SK-N-SH treated with all-trans-retinoic acid at 6 μM for 48 hours (cell line): ENCODE measurements at regions not wholly inside any gene's neighbourhood (a gene's known extent, or its start where the extent isn't known, plus 50 kb on each side); places are given as distances from the start of the nearest gene placed in this dataset.

Experiments
- ATAC-seq: fragments of 200-7000 bp; cut with Tn5 transposase; 3 replicates; pipeline ENCODE4 v1.9.1; 2020; ENCODE audit warnings: mild to moderate bottlenecking, moderate library complexity
- ARNTL ChIP-seq: fragments of 450-650 bp; formaldehyde crosslinking; IDR thresholded peaks from 2 replicates; pipeline ENCODE4 v1.5.0; 2020; ENCODE audit warnings: low read depth, mild to moderate bottlenecking, moderate library complexity, borderline replicate concordance
- BACH2 ChIP-seq: fragments of 250-450 bp; sonication (Bioruptor Pico); IDR thresholded peaks from 2 replicates; pipeline ENCODE4 v1.9.0; 2021; ENCODE audit warnings: mild to moderate bottlenecking, borderline replicate concordance
- CSDC2 ChIP-seq: fragments of 250-450 bp; sonication (Bioruptor Pico); IDR thresholded peaks from 2 replicates; pipeline ENCODE4 v1.5.0; 2020; ENCODE audit warnings: mild to moderate bottlenecking, moderate library complexity
- ESRRG ChIP-seq: fragments of 250-450 bp; sonication (Bioruptor Pico); IDR thresholded peaks from 2 replicates; pipeline ENCODE4 v1.6.1; 2021; ENCODE audit warnings: mild to moderate bottlenecking
- GLIS3 ChIP-seq: fragments of 250-450 bp; sonication (Bioruptor Pico); IDR thresholded peaks from 2 replicates; pipeline ENCODE4 v1.5.0; 2020; ENCODE audit warnings: mild to moderate bottlenecking, moderate library complexity
- ISL1 ChIP-seq: fragments of 250-450 bp; sonication (Bioruptor Pico); IDR thresholded peaks from 2 replicates; pipeline ENCODE4 v2.1.2; 2022; ENCODE audit warnings: mild to moderate bottlenecking, moderate library complexity
- OSR1 ChIP-seq: fragments of 250-450 bp; sonication (Bioruptor Pico); IDR thresholded peaks from 2 replicates; pipeline ENCODE4 v1.8.0; 2022; ENCODE audit warnings: moderate library complexity, mild to moderate bottlenecking, inconsistent platforms
- PPARA ChIP-seq: fragments of 250-450 bp; sonication (Bioruptor Pico); IDR thresholded peaks from 2 replicates; pipeline ENCODE4 v1.5.0; 2020; ENCODE audit warnings: mild to moderate bottlenecking, borderline replicate concordance
- RARB ChIP-seq: fragments of 250-450 bp; sonication (Bioruptor Pico); IDR thresholded peaks from 2 replicates; pipeline ENCODE4 v1.8.0; 2021; ENCODE audit warnings: mild to moderate bottlenecking, moderate library complexity
- SNAI2 ChIP-seq: fragments of 250-450 bp; sonication (Bioruptor Pico); IDR thresholded peaks from 2 replicates; pipeline ENCODE4 v1.5.0; 2020; ENCODE audit warnings: mild to moderate bottlenecking, moderate library complexity
- TCF4 ChIP-seq: fragments of 250-450 bp; sonication (Bioruptor Pico); IDR thresholded peaks from 2 replicates; pipeline ENCODE4 v1.8.0; 2021; ENCODE audit warnings: mild to moderate bottlenecking, moderate library complexity, borderline replicate concordance
- TOX ChIP-seq: fragments of 250-450 bp; sonication (Bioruptor Pico); IDR thresholded peaks from 2 replicates; pipeline ENCODE4 v1.8.0; 2021; ENCODE audit warnings: mild to moderate bottlenecking, moderate library complexity, borderline replicate concordance
- ZC3H10 ChIP-seq: fragments of 250-450 bp; sonication (Bioruptor Pico); IDR thresholded peaks from 2 replicates; pipeline ENCODE4 v1.5.1; 2021; ENCODE audit warnings: mild to moderate bottlenecking, moderate library complexity
- ZFP3 ChIP-seq: fragments of 250-450 bp; sonication (Bioruptor Pico); IDR thresholded peaks from 2 replicates; pipeline ENCODE4 v1.5.0; 2020; ENCODE audit warnings: mild to moderate bottlenecking, moderate library complexity
- ZFP30 ChIP-seq: fragments of 450-650 bp; formaldehyde crosslinking; IDR thresholded peaks from 2 replicates; pipeline ENCODE4 v1.5.0; 2022; ENCODE audit warnings: mild to moderate bottlenecking, moderate library complexity
- ZNF565 ChIP-seq: fragments of 450-650 bp; formaldehyde crosslinking; conservative IDR thresholded peaks from 2 replicates; pipeline ENCODE4 v1.5.0; 2020; ENCODE audit warnings: low read depth, mild to moderate bottlenecking, moderate library complexity
- ZNF70 ChIP-seq: fragments of 450-650 bp; formaldehyde crosslinking; IDR thresholded peaks from 2 replicates; pipeline ENCODE4 v1.5.0; 2020; ENCODE audit warnings: mild to moderate bottlenecking, moderate library complexity
- ZNF8 ChIP-seq: fragments of 450-650 bp; formaldehyde crosslinking; IDR thresholded peaks from 2 replicates; pipeline ENCODE4 v1.5.0; 2020; ENCODE audit warnings: mild to moderate bottlenecking, moderate library complexity
- TF ChIP-seq, protein P1 (sequence below): fragments of 250-450 bp; sonication (Bioruptor Pico); IDR thresholded peaks from 2 replicates; pipeline ENCODE4 v1.5.1; 2021; ENCODE audit warnings: mild to moderate bottlenecking, moderate library complexity
- TF ChIP-seq, protein P2 (sequence below): fragments of 250-450 bp; sonication (Bioruptor Pico); IDR thresholded peaks from 2 replicates; pipeline ENCODE4 v1.5.1; 2020; ENCODE audit warnings: low read depth, mild to moderate bottlenecking, moderate library complexity
- TF ChIP-seq, protein P3 (sequence below): fragments of 250-450 bp; sonication (Bioruptor Pico); IDR thresholded peaks from 2 replicates; pipeline ENCODE4 v1.8.0; 2020; ENCODE audit warnings: mild to moderate bottlenecking, moderate library complexity, borderline replicate concordance
- TF ChIP-seq, protein P4 (sequence below): fragments of 250-450 bp; sonication (Bioruptor Pico); IDR thresholded peaks from 2 replicates; pipeline ENCODE4 v1.8.0; 2021; ENCODE audit warnings: low read depth, mild to moderate bottlenecking, moderate library complexity, borderline replicate concordance
- TF ChIP-seq, protein P5 (sequence below): fragments of 250-450 bp; sonication (Bioruptor Pico); IDR thresholded peaks from 2 replicates; pipeline ENCODE4 v1.5.0; 2020; ENCODE audit warnings: mild to moderate bottlenecking, moderate library complexity

DNA sequence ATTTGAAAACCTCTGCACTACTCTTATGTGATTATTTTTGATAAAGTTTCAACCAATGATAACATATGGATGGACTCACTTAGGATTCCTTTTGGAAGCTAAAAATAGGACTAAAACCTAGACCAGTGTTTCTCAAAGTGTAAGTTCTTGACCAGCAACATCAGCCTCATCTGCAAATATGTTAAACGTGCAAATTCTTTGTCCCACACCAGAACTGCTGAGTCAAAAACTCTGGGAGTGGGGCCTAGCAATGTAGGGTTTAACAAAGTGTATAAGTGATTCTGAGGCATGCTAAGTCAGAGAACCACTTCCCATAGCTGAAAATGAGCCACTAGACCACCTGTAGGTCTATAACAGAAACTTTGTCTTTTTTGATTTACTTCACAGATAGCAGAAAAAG, 1247.2 kb upstream of the PIK3C3 start:
- TF ChIP-seq RARB (CRISPR knock-in tag) (no peak), ARNTL (CRISPR knock-in tag) (no peak), ZNF565 (CRISPR knock-in tag) (no peak), ZNF70 (CRISPR knock-in tag) (no peak)
- ATAC-seq, result no peak

- TF ChIP-seq ZNF8 (CRISPR knock-in tag), result no peak
- TF ChIP-seq TCF4, result no peak
- TF ChIP-seq CSDC2 (CRISPR knock-in tag), result no peak
- no peak for TF ChIP-seq TOX (CRISPR knock-in tag)
- no peak for TF ChIP-seq PPARA (CRISPR knock-in tag)
- TF ChIP-seq ZNF565 (CRISPR knock-in tag), result no peak
- TF ChIP-seq, protein P1, sequence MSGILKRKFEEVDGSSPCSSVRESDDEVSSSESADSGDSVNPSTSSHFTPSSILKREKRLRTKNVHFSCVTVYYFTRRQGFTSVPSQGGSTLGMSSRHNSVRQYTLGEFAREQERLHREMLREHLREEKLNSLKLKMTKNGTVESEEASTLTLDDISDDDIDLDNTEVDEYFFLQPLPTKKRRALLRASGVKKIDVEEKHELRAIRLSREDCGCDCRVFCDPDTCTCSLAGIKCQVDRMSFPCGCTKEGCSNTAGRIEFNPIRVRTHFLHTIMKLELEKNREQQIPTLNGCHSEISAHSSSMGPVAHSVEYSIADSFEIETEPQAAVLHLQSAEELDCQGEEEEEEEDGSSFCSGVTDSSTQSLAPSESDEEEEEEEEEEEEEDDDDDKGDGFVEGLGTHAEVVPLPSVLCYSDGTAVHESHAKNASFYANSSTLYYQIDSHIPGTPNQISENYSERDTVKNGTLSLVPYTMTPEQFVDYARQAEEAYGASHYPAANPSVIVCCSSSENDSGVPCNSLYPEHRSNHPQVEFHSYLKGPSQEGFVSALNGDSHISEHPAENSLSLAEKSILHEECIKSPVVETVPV (CRISPR knock-in tag), result no peak
- TF ChIP-seq ZC3H10, result no peak
- TF ChIP-seq ZNF70 (CRISPR knock-in tag), result no peak
- no peak for TF ChIP-seq OSR1 (CRISPR knock-in tag)
- TF ChIP-seq, protein P2, sequence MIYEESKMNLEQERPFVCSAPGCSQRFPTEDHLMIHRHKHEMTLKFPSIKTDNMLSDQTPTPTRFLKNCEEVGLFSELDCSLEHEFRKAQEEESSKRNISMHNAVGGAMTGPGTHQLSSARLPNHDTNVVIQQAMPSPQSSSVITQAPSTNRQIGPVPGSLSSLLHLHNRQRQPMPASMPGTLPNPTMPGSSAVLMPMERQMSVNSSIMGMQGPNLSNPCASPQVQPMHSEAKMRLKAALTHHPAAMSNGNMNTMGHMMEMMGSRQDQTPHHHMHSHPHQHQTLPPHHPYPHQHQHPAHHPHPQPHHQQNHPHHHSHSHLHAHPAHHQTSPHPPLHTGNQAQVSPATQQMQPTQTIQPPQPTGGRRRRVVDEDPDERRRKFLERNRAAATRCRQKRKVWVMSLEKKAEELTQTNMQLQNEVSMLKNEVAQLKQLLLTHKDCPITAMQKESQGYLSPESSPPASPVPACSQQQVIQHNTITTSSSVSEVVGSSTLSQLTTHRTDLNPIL, result no peak
- no peak for TF ChIP-seq ARNTL (CRISPR knock-in tag)
- no peak for TF ChIP-seq SNAI2 (CRISPR knock-in tag)
- no peak for TF ChIP-seq GLIS3 (CRISPR knock-in tag)
- no peak for TF ChIP-seq ESRRG (CRISPR knock-in tag)
Measured at GRCh38 chr18:40698129-40698528, 1256.9 kb upstream of the PIK3C3 start.

DNA sequence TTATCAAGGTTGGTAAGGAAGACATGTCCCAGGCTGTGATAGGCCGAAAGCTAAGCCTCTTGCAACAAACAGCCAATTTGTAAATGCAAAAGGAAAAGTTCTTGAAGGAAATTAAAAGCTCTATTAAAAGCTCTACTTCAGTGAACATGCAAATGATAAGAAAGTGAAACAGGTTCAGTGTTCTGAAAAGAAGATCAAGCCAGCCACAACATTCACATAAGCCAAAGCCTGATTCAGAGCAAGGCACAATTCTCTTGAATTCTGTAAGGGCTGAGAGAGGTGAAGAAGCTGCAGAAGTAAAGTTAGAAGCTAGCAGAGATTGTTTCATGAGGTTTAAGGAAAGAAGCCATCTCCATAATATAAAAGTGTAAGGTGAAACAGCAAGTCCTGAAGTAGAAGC, 1259.5 kb upstream of the PIK3C3 start:
- ATAC-seq, result no peak
- TF ChIP-seq, protein P2, result no peak
- TF ChIP-seq TCF4, result no peak
- TF ChIP-seq SNAI2 (CRISPR knock-in tag), result no peak
- TF ChIP-seq ZNF70 (CRISPR knock-in tag), result no peak
- no peak for TF ChIP-seq ZNF8 (CRISPR knock-in tag)
- TF ChIP-seq OSR1 (CRISPR knock-in tag), result no peak
- TF ChIP-seq, protein P3, sequence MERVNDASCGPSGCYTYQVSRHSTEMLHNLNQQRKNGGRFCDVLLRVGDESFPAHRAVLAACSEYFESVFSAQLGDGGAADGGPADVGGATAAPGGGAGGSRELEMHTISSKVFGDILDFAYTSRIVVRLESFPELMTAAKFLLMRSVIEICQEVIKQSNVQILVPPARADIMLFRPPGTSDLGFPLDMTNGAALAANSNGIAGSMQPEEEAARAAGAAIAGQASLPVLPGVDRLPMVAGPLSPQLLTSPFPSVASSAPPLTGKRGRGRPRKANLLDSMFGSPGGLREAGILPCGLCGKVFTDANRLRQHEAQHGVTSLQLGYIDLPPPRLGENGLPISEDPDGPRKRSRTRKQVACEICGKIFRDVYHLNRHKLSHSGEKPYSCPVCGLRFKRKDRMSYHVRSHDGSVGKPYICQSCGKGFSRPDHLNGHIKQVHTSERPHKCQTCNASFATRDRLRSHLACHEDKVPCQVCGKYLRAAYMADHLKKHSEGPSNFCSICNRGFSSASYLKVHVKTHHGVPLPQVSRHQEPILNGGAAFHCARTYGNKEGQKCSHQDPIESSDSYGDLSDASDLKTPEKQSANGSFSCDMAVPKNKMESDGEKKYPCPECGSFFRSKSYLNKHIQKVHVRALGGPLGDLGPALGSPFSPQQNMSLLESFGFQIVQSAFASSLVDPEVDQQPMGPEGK (CRISPR knock-in tag), result no peak
- TF ChIP-seq RARB (CRISPR knock-in tag), result no peak
- TF ChIP-seq CSDC2 (CRISPR knock-in tag), result no peak
- no peak for TF ChIP-seq ZFP3 (CRISPR knock-in tag)
- TF ChIP-seq, protein P4, sequence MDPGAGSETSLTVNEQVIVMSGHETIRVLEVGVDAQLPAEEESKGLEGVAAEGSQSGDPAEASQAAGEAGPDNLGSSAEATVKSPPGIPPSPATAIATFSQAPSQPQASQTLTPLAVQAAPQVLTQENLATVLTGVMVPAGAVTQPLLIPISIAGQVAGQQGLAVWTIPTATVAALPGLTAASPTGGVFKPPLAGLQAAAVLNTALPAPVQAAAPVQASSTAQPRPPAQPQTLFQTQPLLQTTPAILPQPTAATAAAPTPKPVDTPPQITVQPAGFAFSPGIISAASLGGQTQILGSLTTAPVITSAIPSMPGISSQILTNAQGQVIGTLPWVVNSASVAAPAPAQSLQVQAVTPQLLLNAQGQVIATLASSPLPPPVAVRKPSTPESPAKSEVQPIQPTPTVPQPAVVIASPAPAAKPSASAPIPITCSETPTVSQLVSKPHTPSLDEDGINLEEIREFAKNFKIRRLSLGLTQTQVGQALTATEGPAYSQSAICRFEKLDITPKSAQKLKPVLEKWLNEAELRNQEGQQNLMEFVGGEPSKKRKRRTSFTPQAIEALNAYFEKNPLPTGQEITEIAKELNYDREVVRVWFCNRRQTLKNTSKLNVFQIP (CRISPR knock-in tag), result no peak
- TF ChIP-seq, protein P5, sequence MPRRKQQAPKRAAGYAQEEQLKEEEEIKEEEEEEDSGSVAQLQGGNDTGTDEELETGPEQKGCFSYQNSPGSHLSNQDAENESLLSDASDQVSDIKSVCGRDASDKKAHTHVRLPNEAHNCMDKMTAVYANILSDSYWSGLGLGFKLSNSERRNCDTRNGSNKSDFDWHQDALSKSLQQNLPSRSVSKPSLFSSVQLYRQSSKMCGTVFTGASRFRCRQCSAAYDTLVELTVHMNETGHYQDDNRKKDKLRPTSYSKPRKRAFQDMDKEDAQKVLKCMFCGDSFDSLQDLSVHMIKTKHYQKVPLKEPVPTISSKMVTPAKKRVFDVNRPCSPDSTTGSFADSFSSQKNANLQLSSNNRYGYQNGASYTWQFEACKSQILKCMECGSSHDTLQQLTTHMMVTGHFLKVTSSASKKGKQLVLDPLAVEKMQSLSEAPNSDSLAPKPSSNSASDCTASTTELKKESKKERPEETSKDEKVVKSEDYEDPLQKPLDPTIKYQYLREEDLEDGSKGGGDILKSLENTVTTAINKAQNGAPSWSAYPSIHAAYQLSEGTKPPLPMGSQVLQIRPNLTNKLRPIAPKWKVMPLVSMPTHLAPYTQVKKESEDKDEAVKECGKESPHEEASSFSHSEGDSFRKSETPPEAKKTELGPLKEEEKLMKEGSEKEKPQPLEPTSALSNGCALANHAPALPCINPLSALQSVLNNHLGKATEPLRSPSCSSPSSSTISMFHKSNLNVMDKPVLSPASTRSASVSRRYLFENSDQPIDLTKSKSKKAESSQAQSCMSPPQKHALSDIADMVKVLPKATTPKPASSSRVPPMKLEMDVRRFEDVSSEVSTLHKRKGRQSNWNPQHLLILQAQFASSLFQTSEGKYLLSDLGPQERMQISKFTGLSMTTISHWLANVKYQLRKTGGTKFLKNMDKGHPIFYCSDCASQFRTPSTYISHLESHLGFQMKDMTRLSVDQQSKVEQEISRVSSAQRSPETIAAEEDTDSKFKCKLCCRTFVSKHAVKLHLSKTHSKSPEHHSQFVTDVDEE (CRISPR knock-in tag), result no peak
- TF ChIP-seq, protein P1 (CRISPR knock-in tag), result no peak
- no peak for TF ChIP-seq GLIS3 (CRISPR knock-in tag)
- no peak for TF ChIP-seq ISL1 (CRISPR knock-in tag)
- no peak for TF ChIP-seq BACH2
- TF ChIP-seq ZC3H10, result no peak
- no peak for TF ChIP-seq ESRRG (CRISPR knock-in tag)
- no peak for TF ChIP-seq ZFP30 (CRISPR knock-in tag)
- TF ChIP-seq, all 23 proteins: peak for 0

More at GRCh38 chr18:40698129-40698528, 1256.9 kb upstream of the PIK3C3 start:
- ATAC-seq, result no peak
